IMR-90 (cell line): ENCODE measurements at regions not wholly inside any gene's neighbourhood (a gene's known extent, or its start where the extent isn't known, plus 50 kb on each side); places are given as distances from the start of the nearest gene placed in this dataset.

ENCODE experiments used
- ATAC-seq: fragments of 200-7000 bp; cut with Tn5 transposase; 2 replicates; pipeline ENCODE4 v1.9.1; 2020; ENCODE audit warnings: low read depth, mild to moderate bottlenecking, moderate library complexity
- BruUV-seq: library from RNA; stranded (reverse); fragments of 400-500 nt; replicated peaks from 2 replicates; lab custom pipeline; 2021; lab: Mats Ljungman, UMichigan
- CTCF ChIA-PET: fragments of 300-600 bp; formaldehyde crosslinking; extraction: SDS; loops from one replicate; lab custom pipeline; 2021; ENCODE audit warnings: antibody characterized with exemption; lab: Yijun Ruan, JAX
- POLR2A ChIA-PET: fragments of 300-600 bp; sonication (Branson Sonifier 250); formaldehyde crosslinking; loops from one replicate; lab custom pipeline; 2022; ENCODE audit warnings: antibody characterized with exemption; ENCODE audit not compliant: unreplicated experiment; lab: Charles Lee
- DNase-seq: peaks from one replicate; pipeline ENCODE4 v3.0.0; 2013
- H2AFZ ChIP-seq: replicated peaks from 2 replicates; pipeline ENCODE3; 2013; ENCODE audit warnings: low read length, mild to moderate bottlenecking; ENCODE audit not compliant: poor library complexity
- H2AK5ac ChIP-seq: 2 replicates; pipeline ENCODE4 v1.6.1; 2013; ENCODE audit warnings: low read depth, low read length, inconsistent platforms
- H2AK9ac ChIP-seq: replicated peaks from 2 replicates; pipeline ENCODE3; 2013; ENCODE audit warnings: mild to moderate bottlenecking, low read depth, low read length, moderate library complexity; ENCODE audit not compliant: poor library complexity
- H2BK120ac ChIP-seq: 2 replicates; pipeline ENCODE4 v1.6.1; 2013; ENCODE audit warnings: low read depth, low read length, inconsistent platforms
- H2BK15ac ChIP-seq: 3 replicates; pipeline ENCODE4 v1.6.1; 2013; ENCODE audit warnings: low read depth, low read length, inconsistent platforms
- H2BK20ac ChIP-seq: 2 replicates; pipeline ENCODE4 v1.6.1; 2013; ENCODE audit warnings: low read depth, mild to moderate bottlenecking, inconsistent platforms, low read length, moderate library complexity
- H2BK5ac ChIP-seq: 2 replicates; pipeline ENCODE4 v1.6.1; 2013; ENCODE audit warnings: mild to moderate bottlenecking, low read depth, low read length, inconsistent platforms; ENCODE audit not compliant: poor library complexity, severe bottlenecking
- H3K14ac ChIP-seq: replicated peaks from 2 replicates; pipeline ENCODE4 v1.6.1; 2013; ENCODE audit warnings: low read depth, low read length, inconsistent platforms
- H3K18ac ChIP-seq: 2 replicates; pipeline ENCODE4 v1.6.1; 2013; ENCODE audit warnings: low read depth, low read length, control low read depth
- H3K23ac ChIP-seq: 2 replicates; pipeline ENCODE4 v1.6.1; 2013; ENCODE audit warnings: low read depth, low read length, inconsistent platforms
- H3K27ac ChIP-seq: 2 replicates; pipeline ENCODE4 v1.5.1; 2013; ENCODE audit warnings: mild to moderate bottlenecking, control low read depth, low read length; ENCODE audit not compliant: insufficient read depth
- H3K27me3 ChIP-seq: 2 replicates; pipeline ENCODE4 v1.6.1; 2013; ENCODE audit warnings: low read length; ENCODE audit not compliant: control insufficient read depth, insufficient read depth
- H3K36me3 ChIP-seq: 2 replicates; pipeline ENCODE4 v1.6.1; 2013; ENCODE audit warnings: low read length, mixed read lengths; ENCODE audit not compliant: control insufficient read depth, insufficient read depth
- H3K4ac ChIP-seq: 2 replicates; pipeline ENCODE4 v1.6.1; 2013; ENCODE audit warnings: low read depth, low read length, inconsistent platforms
- H3K4me1 ChIP-seq: 2 replicates; pipeline ENCODE4 v1.6.1; 2013; ENCODE audit warnings: low read length, mixed read lengths; ENCODE audit not compliant: control insufficient read depth, insufficient read depth
- H3K4me2 ChIP-seq: 2 replicates; pipeline ENCODE4 v1.6.1; 2013; ENCODE audit warnings: low read depth, mild to moderate bottlenecking, control low read depth, low read length, moderate library complexity
- H3K4me3 ChIP-seq: 2 replicates; pipeline ENCODE4 v1.5.1; 2013; ENCODE audit warnings: low read depth, mild to moderate bottlenecking, control low read depth, low read length, moderate library complexity; ENCODE audit not compliant: insufficient read depth
- H3K56ac ChIP-seq: 2 replicates; pipeline ENCODE4 v1.6.1; 2013; ENCODE audit warnings: low read length, inconsistent platforms; ENCODE audit not compliant: insufficient read depth; ENCODE audit errors: extremely low read depth
- H3K79me1 ChIP-seq, 2 experiments: 2 replicates each; pipeline ENCODE4 v1.6.1; 2013; ENCODE audit warnings: low read length in 2 of 2, inconsistent platforms in 1 of 2, low read depth in 1 of 2
- H3K9ac ChIP-seq: 2 replicates; pipeline ENCODE4 v1.6.1; 2013; ENCODE audit warnings: low read depth, low read length, control low read depth
- H3K9me1 ChIP-seq: 2 replicates; pipeline ENCODE4 v1.6.1; 2013; ENCODE audit warnings: low read length, inconsistent platforms; ENCODE audit not compliant: insufficient read depth
- H3K9me3 ChIP-seq: 2 replicates; pipeline ENCODE4 v1.6.1; 2013; ENCODE audit warnings: low read length; ENCODE audit not compliant: control insufficient read depth, insufficient read depth
- H4K20me1 ChIP-seq: 2 replicates; pipeline ENCODE4 v1.6.1; 2013; ENCODE audit warnings: low read length, inconsistent platforms; ENCODE audit not compliant: insufficient read depth
- H4K5ac ChIP-seq: 2 replicates; pipeline ENCODE4 v1.6.1; 2013; ENCODE audit warnings: mild to moderate bottlenecking, low read depth, low read length, control low read depth
- H4K8ac ChIP-seq, 2 experiments: 2 replicates each; pipeline ENCODE4 v1.6.1; 2013; ENCODE audit warnings: low read depth in 2 of 2, low read length in 2 of 2, control low read depth in 1 of 2, inconsistent platforms in 1 of 2
- H4K91ac ChIP-seq: 2 replicates; pipeline ENCODE4 v1.6.1; 2013; ENCODE audit warnings: low read depth, low read length, inconsistent platforms; ENCODE audit not compliant: insufficient read depth
- BHLHE40 ChIP-seq: fragments of 150-350 bp; IDR thresholded peaks from 2 replicates; pipeline ENCODE4 v1.6.1; 2016; ENCODE audit warnings: mild to moderate bottlenecking, low read depth, low read length
- FOS ChIP-seq: fragments of 150-350 bp; IDR thresholded peaks from 2 replicates; pipeline ENCODE4 v1.6.1; 2016; ENCODE audit warnings: low read depth, low read length
- NFE2L2 ChIP-seq: fragments of 150-350 bp; IDR thresholded peaks from 2 replicates; pipeline ENCODE4 v1.6.1; 2016; ENCODE audit warnings: low read depth, mild to moderate bottlenecking, low read length
- RAD21 ChIP-seq: IDR thresholded peaks from 2 replicates; pipeline ENCODE4 v1.6.1; 2012; ENCODE audit warnings: low read length, improper control_type of control experiment
- RFX5 ChIP-seq: IDR thresholded peaks from 2 replicates; pipeline ENCODE4 v1.8.0; 2012; ENCODE audit warnings: low read depth, mild to moderate bottlenecking, low read length, moderate library complexity
- WGBS, 2 experiments: methylation state at CpG; one replicate each; pipeline versions ENCODE4 v1.1.5 to v1.1.7; 2013; ENCODE audit warnings: missing lambda C conversion rate in 2 of 2; ENCODE audit not compliant: insufficient read length in 1 of 2; ENCODE audit errors: extremely low coverage in 2 of 2; 5-methylcytosine and 5-hydroxymethylcytosine counted together
- dilution Hi-C: fragments of 300-500 bp; cut with HindIII; formaldehyde crosslinking; loops from one replicate; pipeline ENCODE4 v1.14.3; 2018; ENCODE audit warnings: low sequenced_read_pairs; ENCODE audit not compliant: unreplicated experiment
- in situ Hi-C: fragments of 300-500 bp; cut with MboI; formaldehyde crosslinking; loops from 3 replicates; pipeline ENCODE4 v1.14.3; 2019; ENCODE audit warnings: low sequenced_read_pairs, inconsistent platforms, mixed read lengths
- intact Hi-C: fragments of 100-400 bp; cut with micrococcal nuclease; formaldehyde crosslinking; loops from 2 replicates; pipeline ENCODE4 v1.10.0; 2022
- TF ChIP-seq, protein P1 (sequence below): conservative IDR thresholded peaks from 2 replicates; pipeline ENCODE4 v1.5.1; 2012; ENCODE audit warnings: mild to moderate bottlenecking, low read depth, low read length, improper control_type of control experiment

- H2BK20ac ChIP-seq: no peak overlapping the region
- no peaks in the 10 kb centered on the region for H3K36me3 ChIP-seq
- H4K8ac ChIP-seq: no peak overlapping the region
- 100% methylated on average over 1 of the region's 3 CpGs; no CpG with 5 or more reads in 1 of the 2 experiments for WGBS, 2 experiments
- H2BK15ac ChIP-seq: no peak overlapping the region
- ATAC-seq (no peak), DNase-seq (no peak)
- no peaks in the 10 kb centered on the region for H3K9me1 ChIP-seq
- no peak overlapping the region for H2AFZ ChIP-seq
- no peak overlapping the region for H3K56ac ChIP-seq
- TF ChIP-seq BHLHE40 (no peak), RAD21 (no peak), NFE2L2 (no peak), RFX5 (no peak), FOS (no peak)
- TF ChIP-seq, protein P1, sequence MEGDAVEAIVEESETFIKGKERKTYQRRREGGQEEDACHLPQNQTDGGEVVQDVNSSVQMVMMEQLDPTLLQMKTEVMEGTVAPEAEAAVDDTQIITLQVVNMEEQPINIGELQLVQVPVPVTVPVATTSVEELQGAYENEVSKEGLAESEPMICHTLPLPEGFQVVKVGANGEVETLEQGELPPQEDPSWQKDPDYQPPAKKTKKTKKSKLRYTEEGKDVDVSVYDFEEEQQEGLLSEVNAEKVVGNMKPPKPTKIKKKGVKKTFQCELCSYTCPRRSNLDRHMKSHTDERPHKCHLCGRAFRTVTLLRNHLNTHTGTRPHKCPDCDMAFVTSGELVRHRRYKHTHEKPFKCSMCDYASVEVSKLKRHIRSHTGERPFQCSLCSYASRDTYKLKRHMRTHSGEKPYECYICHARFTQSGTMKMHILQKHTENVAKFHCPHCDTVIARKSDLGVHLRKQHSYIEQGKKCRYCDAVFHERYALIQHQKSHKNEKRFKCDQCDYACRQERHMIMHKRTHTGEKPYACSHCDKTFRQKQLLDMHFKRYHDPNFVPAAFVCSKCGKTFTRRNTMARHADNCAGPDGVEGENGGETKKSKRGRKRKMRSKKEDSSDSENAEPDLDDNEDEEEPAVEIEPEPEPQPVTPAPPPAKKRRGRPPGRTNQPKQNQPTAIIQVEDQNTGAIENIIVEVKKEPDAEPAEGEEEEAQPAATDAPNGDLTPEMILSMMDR: no peak
- H2AK5ac ChIP-seq: no peak overlapping the region
- H3K14ac ChIP-seq: no peak overlapping the region
- no peak overlapping the region for H2BK120ac ChIP-seq
- H3K9ac ChIP-seq: no peak overlapping the region
- H3K9me3 ChIP-seq: no peaks in the 10 kb centered on the region
- H4K91ac ChIP-seq: no peak overlapping the region
- H3K79me1 ChIP-seq: no peaks in the 10 kb centered on the region
- ChIA-PET POLR2A (no interaction called here), CTCF (no interaction called here)
- H4K20me1 ChIP-seq: no peaks in the 10 kb centered on the region
- H3K4me1 ChIP-seq: peaks cover 2% of the 10 kb centered on the region
- H3K4me2 ChIP-seq: no peak overlapping the region
- no TSS peak for BruUV-seq
- no peak overlapping the region for H4K5ac ChIP-seq
- dilution Hi-C loops: no loop called here
- H3K4me3 ChIP-seq: no peak overlapping the region
- no peak overlapping the region for H3K4ac ChIP-seq
- no peaks in the 10 kb centered on the region for H3K27me3 ChIP-seq
- no peak overlapping the region for H3K18ac ChIP-seq
- H3K27ac ChIP-seq: no peak overlapping the region
- no peak overlapping the region for H3K23ac ChIP-seq
- H2AK9ac ChIP-seq: no peak overlapping the region
- H2BK5ac ChIP-seq: no peak overlapping the region
- intact Hi-C loops: loop anchor here (10.0 kb wide), 1 partner anchor 133 kb away; no protein-coding TSS in a partner anchor
- in situ Hi-C loops: no loop called here
These were observed 132.6 kb upstream of the PTGFR start for GRCh38 chr1:78358165-78358564.
